ENCODE measurements at regions not wholly inside any gene's neighbourhood (a gene's known extent, or its start where the extent isn't known, plus 50 kb on each side); places are given as distances from the start of the nearest gene placed in this dataset.

DNA sequence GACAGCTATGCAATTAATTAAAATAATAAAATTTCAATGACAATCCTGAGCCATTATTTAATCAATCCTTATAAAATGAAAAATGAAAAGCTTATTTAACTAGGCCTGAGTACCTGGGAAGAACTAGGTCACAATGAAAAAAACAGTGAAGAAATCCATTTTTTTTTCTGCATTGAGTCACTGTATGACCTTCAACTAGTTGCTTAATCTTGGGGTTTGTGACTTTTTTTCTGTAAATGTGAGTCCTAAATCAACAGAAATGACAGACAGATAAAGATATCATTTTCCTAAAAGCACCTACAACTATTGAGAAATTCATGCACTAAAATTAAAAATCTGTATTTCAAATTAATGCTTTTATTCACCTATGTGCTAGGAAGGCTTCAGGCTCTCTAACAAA is 96.8 kb downstream of the TMEM26 start:
- Histone ChIP-seq H3K4me1 (replicated peaks in 1 of 2) (peaks cover 6 to 12% of the 10 kb centered on the region in 2 donors), H3K36me3 (replicated peaks in 1 of 2) (no peaks in the 10 kb centered on the region), H3K27me3 (no peaks in the 10 kb centered on the region), H3K4me3 (no peak overlapping the region), H3K9me3 (replicated peaks in 1 of 3) (no peaks in the 10 kb centered on the region), H3K27ac (no peak overlapping the region)
- DNase-seq = no peak
- TF ChIP-seq POLR2A (IDR thresholded peaks at IDR 0.05) = no peak
- TF ChIP-seq, protein P1, sequence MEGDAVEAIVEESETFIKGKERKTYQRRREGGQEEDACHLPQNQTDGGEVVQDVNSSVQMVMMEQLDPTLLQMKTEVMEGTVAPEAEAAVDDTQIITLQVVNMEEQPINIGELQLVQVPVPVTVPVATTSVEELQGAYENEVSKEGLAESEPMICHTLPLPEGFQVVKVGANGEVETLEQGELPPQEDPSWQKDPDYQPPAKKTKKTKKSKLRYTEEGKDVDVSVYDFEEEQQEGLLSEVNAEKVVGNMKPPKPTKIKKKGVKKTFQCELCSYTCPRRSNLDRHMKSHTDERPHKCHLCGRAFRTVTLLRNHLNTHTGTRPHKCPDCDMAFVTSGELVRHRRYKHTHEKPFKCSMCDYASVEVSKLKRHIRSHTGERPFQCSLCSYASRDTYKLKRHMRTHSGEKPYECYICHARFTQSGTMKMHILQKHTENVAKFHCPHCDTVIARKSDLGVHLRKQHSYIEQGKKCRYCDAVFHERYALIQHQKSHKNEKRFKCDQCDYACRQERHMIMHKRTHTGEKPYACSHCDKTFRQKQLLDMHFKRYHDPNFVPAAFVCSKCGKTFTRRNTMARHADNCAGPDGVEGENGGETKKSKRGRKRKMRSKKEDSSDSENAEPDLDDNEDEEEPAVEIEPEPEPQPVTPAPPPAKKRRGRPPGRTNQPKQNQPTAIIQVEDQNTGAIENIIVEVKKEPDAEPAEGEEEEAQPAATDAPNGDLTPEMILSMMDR (IDR thresholded peaks at IDR 0.05) = no peak
- intact Hi-C loops (cut with DNase I) = no loop called here

DNA sequence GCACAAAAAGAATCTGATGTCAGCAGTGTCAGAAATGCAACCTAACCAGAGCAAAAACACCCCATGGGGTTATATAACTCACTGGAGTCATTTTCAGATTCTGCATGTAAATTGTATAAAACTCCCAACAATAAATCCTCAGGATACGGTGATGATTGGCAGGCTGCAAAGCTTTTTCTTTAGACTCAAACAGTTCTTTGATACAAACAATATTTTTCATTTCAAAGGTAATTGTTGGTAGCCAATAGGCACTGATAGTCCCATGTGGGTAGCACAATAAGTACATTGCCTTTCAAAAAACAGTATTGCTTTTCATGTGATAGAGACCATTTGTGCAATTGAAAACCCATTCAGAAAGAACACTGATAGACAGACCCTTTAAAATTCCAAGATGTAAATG is 98.0 kb downstream of the TMEM26 start:
- no peaks in the 10 kb centered on the region for H3K36me3 ChIP-seq (replicated peaks in 1 of 2)
- 91 to 95% (median 94%) methylated on average over 1 of the region's 1 CpG for WGBS, 4 donors
- no peak overlapping the region for H3K4me3 ChIP-seq
- DNase-seq = no peak
- no peaks in the 10 kb centered on the region for H3K27me3 ChIP-seq
- H3K4me1 ChIP-seq (replicated peaks in 1 of 2) = peaks cover 6 to 12% of the 10 kb centered on the region in 2 donors
- no peaks in the 10 kb centered on the region for H3K9me3 ChIP-seq (replicated peaks in 1 of 3)
- TF ChIP-seq, protein P1 (IDR thresholded peaks at IDR 0.05) = no peak
- no peak for TF ChIP-seq POLR2A (IDR thresholded peaks at IDR 0.05)
- intact Hi-C loops (cut with DNase I) = no loop called here
- H3K27ac ChIP-seq = no peak overlapping the region

DNA sequence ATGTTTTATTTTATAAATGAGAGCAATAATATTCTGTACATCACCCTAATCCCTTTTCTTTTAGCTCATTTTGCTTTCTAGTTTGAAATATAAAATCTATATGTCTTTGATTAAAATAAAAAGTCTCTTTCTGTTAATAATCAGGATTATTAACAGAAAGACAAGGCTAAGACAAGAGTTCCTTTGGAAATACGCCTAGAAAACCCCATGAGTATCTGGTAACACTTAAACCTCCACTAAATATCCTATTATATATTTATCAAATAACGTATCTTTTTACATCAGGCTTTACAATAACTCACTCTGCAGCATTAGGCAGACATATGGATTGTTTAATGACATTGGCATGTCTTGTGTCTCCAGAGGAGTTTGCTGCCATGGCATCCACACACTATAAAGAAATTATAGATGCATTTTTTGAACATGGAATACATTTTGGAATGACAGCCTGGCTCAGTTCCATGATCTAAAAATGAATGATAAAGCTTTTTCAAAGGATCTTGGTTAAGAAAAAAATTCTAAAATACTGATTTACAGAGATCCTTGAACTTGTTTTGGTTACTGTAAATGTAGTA is 98.7 kb downstream of the TMEM26 start:
- TF ChIP-seq, protein P1 (IDR thresholded peaks at IDR 0.05) = no peak
- TF ChIP-seq POLR2A (IDR thresholded peaks at IDR 0.05) = no peak
- peaks cover 6 to 12% of the 10 kb centered on the region in 2 donors for H3K4me1 ChIP-seq (replicated peaks in 1 of 2)
- no peaks in the 10 kb centered on the region for H3K36me3 ChIP-seq (replicated peaks in 1 of 2)
- intact Hi-C loops (cut with DNase I) = no loop called here
- no peak overlapping the region for H3K4me3 ChIP-seq
- no peaks in the 10 kb centered on the region for H3K9me3 ChIP-seq (replicated peaks in 1 of 3)
- H3K27me3 ChIP-seq = no peaks in the 10 kb centered on the region
- no peak overlapping the region for H3K27ac ChIP-seq
- 82 to 89% (median 85%) methylated on average over 2 of the region's 2 CpGs for WGBS, 4 donors
- DNase-seq = no peak

DNA sequence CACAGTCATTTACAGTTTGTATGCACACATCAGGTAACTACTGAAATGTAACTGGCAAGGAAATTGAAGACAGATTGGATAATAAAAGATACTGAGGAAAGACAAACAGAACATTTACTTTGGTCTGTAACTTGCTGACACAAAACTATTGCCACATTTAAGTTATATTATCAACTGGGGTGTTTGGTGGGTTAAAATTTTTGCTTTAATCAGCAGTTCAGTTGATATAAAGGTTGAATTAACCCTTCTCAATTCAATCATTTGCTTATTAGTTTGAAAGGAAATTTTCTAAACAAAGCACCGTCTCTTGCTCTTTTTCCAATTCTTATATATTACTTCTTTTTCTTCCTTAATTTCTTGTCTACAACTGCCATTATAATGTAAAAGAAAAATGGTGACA is 102.4 kb downstream of the TMEM26 start:
- whole genome bisulfite sequencing, 4 donors = 87 to 98% (median 94%) methylated on average over 1 of the region's 1 CpG
- no peak for DNase-seq

More for the DNA sequence above, 102.4 kb downstream of the TMEM26 start:
- no peaks in the 10 kb centered on the region for H3K27me3 ChIP-seq
- H3K4me1 ChIP-seq (replicated peaks in 1 of 2) = peaks cover 2 to 8% of the 10 kb centered on the region in 2 donors
- H3K36me3 ChIP-seq (replicated peaks in 1 of 2) = no peaks in the 10 kb centered on the region
- H3K4me3 ChIP-seq = no peak overlapping the region
- no peak overlapping the region for H3K27ac ChIP-seq
- no peaks in the 10 kb centered on the region for H3K9me3 ChIP-seq (replicated peaks in 1 of 3)
- TF ChIP-seq, protein P1 (IDR thresholded peaks at IDR 0.05) = no peak
- no peak for TF ChIP-seq POLR2A (IDR thresholded peaks at IDR 0.05)
- intact Hi-C loops (cut with DNase I) = no loop called here
